ENCODE measurements at regions not wholly inside any gene's neighbourhood (a gene's known extent, or its start where the extent isn't known, plus 50 kb on each side); places are given as distances from the start of the nearest gene placed in this dataset.

DNA sequence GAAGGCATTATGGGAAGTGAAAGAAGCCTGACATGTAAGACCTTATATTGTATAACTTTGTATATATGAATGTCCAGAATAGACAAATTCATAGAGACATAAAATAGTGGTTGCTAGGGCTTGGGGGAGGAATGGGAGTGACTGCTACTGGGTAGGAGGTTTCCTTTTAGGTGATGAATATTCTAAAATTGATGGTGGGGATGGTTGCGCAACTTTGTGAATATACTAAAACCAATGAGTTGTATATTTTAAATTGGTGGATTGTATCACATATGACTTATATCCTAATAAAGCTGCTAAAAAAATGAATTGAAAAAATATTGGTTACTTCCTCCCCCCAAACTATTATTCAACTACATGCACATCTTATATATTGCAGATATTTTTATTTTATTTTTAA, 70.0 kb downstream of the UCHL1 start:
- H3K4me2 ChIP-seq (replicated peaks; ENCODE audit: low read depth, low read length, poor library complexity, severe bottlenecking): no peak overlapping the region
- no peaks in the 10 kb centered on the region for H3K9me3 ChIP-seq (ENCODE audit: control extremely low read depth in 1 of 3, control insufficient read depth in 2 of 3, insufficient read depth in 1 of 3, low read length in 2 of 3)
- Mint-ChIP-seq H3K4me3 (no peak overlapping the region), H3K4me1 (peaks cover 13% of the 10 kb centered on the region), H3K27me3 (peaks cover 4% of the 10 kb centered on the region), H3K27ac (no peak overlapping the region), H3K9me3 (ENCODE audit: insufficient read depth) (no peaks in the 10 kb centered on the region)
- WGBS (ENCODE audit: insufficient coverage): no CpG with 5 or more reads among the region's 1 CpG
- no peak for DNase-seq
- CTCF ChIA-PET: no interaction called here
- no peak overlapping the region for H2AFZ ChIP-seq (ENCODE audit: insufficient read depth, low read depth, low read length, poor library complexity, severe bottlenecking)
- H3K9ac ChIP-seq (ENCODE audit: low read length): no peak overlapping the region
- no peaks in the 10 kb centered on the region for H3K27me3 ChIP-seq (replicated peaks in 1 of 4; ENCODE audit: control extremely low read depth in 1 of 4, control insufficient read depth in 3 of 4, insufficient read depth in 4 of 4, low read length in 3 of 4)
- H3K27ac ChIP-seq (ENCODE audit: low read length in 2 of 2): no peak overlapping the region
- H3K79me2 ChIP-seq (ENCODE audit: control insufficient read depth, insufficient read depth, low read length): no peaks in the 10 kb centered on the region
- POLR2A ChIA-PET: no interaction called here
- H3K4me3 ChIP-seq (ENCODE audit: control extremely low read depth in 1 of 5, extremely low read depth in 1 of 5, insufficient read depth in 1 of 5, low read depth in 2 of 5, low read length in 4 of 5): no peak overlapping the region
- no peaks in the 10 kb centered on the region for H3K36me3 ChIP-seq (replicated peaks in 1 of 2; ENCODE audit: control extremely low read depth in 1 of 2, control insufficient read depth in 1 of 2, extremely low read depth in 1 of 2, insufficient read depth in 2 of 2, low read length in 1 of 2)
- no peak for ATAC-seq (ENCODE audit: low read depth)
- intact Hi-C loops (cut with micrococcal nuclease): no loop called here
- H4K20me1 ChIP-seq (ENCODE audit: control insufficient read depth, insufficient read depth, low read length, poor library complexity, severe bottlenecking): no peaks in the 10 kb centered on the region
- TF ChIP-seq, protein P1, sequence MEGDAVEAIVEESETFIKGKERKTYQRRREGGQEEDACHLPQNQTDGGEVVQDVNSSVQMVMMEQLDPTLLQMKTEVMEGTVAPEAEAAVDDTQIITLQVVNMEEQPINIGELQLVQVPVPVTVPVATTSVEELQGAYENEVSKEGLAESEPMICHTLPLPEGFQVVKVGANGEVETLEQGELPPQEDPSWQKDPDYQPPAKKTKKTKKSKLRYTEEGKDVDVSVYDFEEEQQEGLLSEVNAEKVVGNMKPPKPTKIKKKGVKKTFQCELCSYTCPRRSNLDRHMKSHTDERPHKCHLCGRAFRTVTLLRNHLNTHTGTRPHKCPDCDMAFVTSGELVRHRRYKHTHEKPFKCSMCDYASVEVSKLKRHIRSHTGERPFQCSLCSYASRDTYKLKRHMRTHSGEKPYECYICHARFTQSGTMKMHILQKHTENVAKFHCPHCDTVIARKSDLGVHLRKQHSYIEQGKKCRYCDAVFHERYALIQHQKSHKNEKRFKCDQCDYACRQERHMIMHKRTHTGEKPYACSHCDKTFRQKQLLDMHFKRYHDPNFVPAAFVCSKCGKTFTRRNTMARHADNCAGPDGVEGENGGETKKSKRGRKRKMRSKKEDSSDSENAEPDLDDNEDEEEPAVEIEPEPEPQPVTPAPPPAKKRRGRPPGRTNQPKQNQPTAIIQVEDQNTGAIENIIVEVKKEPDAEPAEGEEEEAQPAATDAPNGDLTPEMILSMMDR (IDR thresholded peaks at IDR 0.05): no peak
- TF ChIP-seq EZH2 (IDR thresholded peaks at IDR 0.05; ENCODE audit: borderline replicate concordance, insufficient read depth, low read depth, low read length, poor library complexity, severe bottlenecking): no peak
- H3K4me1 ChIP-seq (ENCODE audit: control insufficient read depth in 2 of 2, insufficient read depth in 2 of 2, low read length in 2 of 2): no peaks in the 10 kb centered on the region

DNA sequence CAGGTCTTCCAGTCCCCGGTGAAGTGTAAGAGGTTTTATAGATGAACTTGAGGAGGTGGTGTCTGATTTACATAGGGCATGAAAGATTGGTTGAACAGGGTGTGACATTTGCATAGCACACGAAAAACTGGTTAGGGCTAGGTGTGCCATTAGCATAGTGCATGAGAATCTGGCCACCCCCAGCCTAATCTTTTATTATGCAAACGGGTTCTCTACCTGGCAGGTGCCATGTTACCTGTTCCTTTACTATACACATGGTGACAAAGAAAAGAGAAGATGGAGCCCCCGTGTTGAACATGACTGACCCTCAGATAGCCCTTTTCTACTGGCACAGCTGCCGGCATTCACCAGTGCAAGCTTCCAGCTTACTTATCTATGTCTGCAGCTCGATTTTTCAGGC, 71.0 kb downstream of the UCHL1 start:
- Histone ChIP-seq H4K20me1 (ENCODE audit: control insufficient read depth, insufficient read depth, low read length, poor library complexity, severe bottlenecking) (no peaks in the 10 kb centered on the region), H2AFZ (ENCODE audit: insufficient read depth, low read depth, low read length, poor library complexity, severe bottlenecking) (no peak overlapping the region), H3K9me3 (ENCODE audit: control extremely low read depth in 1 of 3, control insufficient read depth in 2 of 3, insufficient read depth in 1 of 3, low read length in 2 of 3) (no peaks in the 10 kb centered on the region), H3K79me2 (ENCODE audit: control insufficient read depth, insufficient read depth, low read length) (no peaks in the 10 kb centered on the region), H3K36me3 (replicated peaks in 1 of 2; ENCODE audit: control extremely low read depth in 1 of 2, control insufficient read depth in 1 of 2, extremely low read depth in 1 of 2, insufficient read depth in 2 of 2, low read length in 1 of 2) (no peaks in the 10 kb centered on the region), H3K4me3 (ENCODE audit: control extremely low read depth in 1 of 5, extremely low read depth in 1 of 5, insufficient read depth in 1 of 5, low read depth in 2 of 5, low read length in 4 of 5) (no peak overlapping the region), H3K4me2 (replicated peaks; ENCODE audit: low read depth, low read length, poor library complexity, severe bottlenecking) (no peak overlapping the region), H3K27ac (ENCODE audit: low read length in 2 of 2) (no peak overlapping the region), H3K9ac (ENCODE audit: low read length) (no peak overlapping the region), H3K4me1 (ENCODE audit: control insufficient read depth in 2 of 2, insufficient read depth in 2 of 2, low read length in 2 of 2) (no peaks in the 10 kb centered on the region), H3K27me3 (replicated peaks in 1 of 4; ENCODE audit: control extremely low read depth in 1 of 4, control insufficient read depth in 3 of 4, insufficient read depth in 4 of 4, low read length in 3 of 4) (no peaks in the 10 kb centered on the region)
- intact Hi-C loops (cut with micrococcal nuclease): no loop called here
- peaks cover 4% of the 10 kb centered on the region for H3K27me3 Mint-ChIP-seq
- CTCF ChIA-PET: no interaction called here
- no peaks in the 10 kb centered on the region for H3K9me3 Mint-ChIP-seq (ENCODE audit: insufficient read depth)
- no peak overlapping the region for H3K4me3 Mint-ChIP-seq
- H3K27ac Mint-ChIP-seq: no peak overlapping the region
- H3K4me1 Mint-ChIP-seq: peaks cover 3% of the 10 kb centered on the region
- DNase-seq: no peak
- WGBS (ENCODE audit: insufficient coverage): 100% methylated on average over 4 of the region's 6 CpGs
- TF ChIP-seq, protein P1 (IDR thresholded peaks at IDR 0.05): no peak
- no peak for ATAC-seq (ENCODE audit: low read depth)
- POLR2A ChIA-PET: no interaction called here

All from B cell (primary cell).